Glomerular visceral epithelial cell (primary cell): ENCODE measurements at regions not wholly inside any gene's neighbourhood (a gene's known extent, or its start where the extent isn't known, plus 50 kb on each side); places are given as distances from the start of the nearest gene placed in this dataset.
"Not testable (repeated sequence)": the region's sequence is repeated elsewhere in the genome, so short reads cannot be mapped to it uniquely, and the experiment has no call there.

Source experiments
- DNase-seq: peaks from one replicate; pipeline ENCODE4 v3.0.0-alpha.2; 2016; ENCODE audit errors: extremely low spot score

DNA sequence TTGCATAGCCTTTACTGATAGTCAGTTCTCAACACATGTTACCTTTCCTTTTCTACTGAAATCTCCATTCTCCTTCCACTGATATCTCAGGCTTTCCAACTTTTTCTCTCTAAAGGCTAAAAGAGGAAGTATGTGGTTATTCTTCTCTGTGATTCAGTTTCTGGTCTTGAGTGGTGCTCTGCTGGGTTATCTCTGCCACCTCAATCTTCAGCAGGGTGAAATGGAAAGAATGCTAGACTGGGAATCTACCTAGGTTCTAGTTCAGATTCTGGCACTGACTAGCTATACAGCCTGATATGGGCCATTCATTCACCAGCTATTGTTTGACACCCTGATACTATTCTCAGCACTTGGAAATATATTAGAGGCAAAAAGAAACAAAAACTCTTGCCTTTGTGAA, 124.9 kb upstream of the GRIA1 start:
- no peak for DNase-seq

DNA sequence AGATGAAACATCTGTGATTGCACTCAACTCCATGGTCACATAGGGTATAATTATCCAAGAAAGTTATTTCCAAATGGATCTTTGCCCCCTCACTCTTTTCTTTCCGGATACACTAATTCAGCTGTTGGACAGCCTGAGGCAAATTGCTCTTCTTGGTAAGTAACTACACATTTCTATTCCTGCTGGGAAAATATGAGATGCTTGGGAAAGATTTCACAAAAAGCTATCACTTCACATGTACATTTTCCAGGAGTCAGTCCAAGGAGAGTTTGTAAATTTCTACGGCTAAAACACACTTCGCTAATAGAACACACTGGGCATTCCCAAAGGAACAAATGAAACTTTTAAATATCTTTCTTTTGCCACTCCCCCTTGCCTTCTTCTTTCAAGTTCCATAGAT, 123.0 kb upstream of the GRIA1 start:
- DNase-seq: no peak

DNA sequence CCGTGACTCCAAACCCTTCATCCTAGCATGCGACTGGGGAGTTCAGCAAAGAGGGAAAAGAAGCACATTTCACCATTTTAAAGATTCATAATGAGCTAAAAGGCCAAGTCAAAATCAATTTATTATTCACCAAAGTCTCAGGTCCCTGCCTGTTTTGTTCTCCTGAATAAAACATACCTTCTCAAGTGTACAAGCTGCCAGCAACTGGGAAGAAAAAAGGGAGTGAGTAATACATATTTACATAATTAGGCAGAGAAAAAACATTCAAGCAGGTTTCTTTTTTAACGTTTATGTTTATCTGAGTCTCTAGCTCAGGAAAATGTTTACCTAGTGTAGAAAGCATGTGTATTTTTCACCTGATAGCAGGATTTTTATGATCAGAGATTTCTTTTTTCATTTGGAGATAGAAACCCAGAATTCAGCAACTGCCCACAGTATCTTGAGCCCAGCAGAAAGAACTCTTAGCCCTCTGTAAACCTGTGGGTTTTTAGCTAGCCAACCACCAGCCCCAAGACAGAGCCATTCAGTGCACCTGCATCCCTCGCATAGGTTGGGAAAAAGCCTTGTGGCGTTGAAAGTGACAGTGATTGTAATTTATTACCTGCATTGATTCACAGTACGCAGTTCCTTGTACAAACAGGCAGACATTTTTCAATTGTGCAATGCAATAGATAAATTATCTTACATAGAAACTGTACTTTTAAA, 117.9 kb upstream of the GRIA1 start:
- no peak for DNase-seq

DNA sequence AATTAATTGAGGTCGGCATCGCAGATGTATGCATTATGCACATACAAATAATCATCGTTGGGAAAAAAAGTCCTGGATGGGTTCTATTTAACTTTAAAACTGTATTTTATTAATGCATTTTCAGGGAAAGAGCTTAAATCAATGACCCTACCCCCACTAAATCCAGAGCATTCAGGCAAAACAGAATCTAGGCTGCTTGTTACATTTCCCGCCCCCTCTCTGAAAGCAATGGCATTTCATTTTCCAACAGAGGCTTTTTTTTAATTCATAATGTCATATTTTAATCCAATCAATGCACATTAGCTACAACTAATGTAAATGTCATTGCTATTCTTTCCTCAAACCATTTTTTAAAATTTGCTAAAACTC, 117.4 kb upstream of the GRIA1 start:
- no peak for DNase-seq

DNA sequence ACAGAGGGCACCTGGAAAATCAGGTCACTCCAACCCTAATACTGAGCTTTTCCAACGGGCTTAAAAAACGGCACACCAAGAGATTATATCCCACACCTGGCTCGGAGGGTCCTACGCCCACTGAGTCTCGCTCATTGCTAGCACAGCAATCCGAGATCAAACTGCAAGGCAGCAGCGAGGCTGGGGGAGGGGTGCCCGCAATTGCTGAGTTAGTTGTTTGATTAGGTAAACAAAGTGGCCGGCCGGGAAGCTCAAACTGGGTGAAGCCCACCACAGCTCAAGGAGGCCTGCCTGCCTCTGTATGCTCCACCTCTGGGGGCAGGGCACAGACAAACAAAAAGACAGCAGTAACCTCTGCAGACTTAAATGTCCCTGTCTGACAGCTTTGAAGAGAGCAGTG, 108.8 kb upstream of the GRIA1 start:
- not testable (repeated sequence) for DNase-seq

DNA sequence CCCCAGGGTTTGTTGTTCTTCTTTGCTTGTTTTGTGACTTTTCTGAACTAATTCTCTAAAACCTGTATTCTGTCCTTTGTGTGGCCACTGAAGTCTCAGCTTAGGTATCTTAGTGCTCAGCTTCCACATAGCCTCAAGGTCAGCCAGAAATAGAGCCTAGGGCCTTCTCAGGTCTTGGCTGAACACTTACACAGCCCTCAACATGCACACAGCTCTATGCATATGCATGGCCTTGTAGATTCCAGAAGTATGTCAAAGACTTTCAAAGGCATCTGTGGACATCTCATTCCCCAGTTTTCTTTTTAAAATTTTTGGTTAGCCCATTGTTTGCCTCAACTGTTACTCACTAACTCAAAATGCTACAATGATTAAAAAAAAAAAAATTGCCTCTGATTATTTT, 99.9 kb upstream of the GRIA1 start:
- DNase-seq: no peak

DNA sequence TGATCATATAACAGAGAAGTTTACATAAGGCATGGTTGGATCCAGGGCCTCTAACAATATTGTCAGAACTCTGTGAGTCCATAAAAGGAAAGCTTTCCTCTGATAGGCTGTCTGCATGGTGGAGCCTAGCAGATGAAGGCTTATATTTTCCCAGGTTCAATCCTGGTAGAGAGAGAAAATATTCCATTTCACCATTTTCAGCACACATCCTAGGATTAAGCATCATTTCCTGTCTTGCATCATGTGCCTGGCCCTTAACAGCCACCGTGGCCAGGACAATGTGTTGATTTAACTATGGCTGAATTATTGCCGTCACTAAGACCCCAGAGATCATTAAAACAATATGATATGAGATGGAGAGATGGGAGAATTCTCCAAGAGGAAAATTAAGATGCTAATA, 90.9 kb upstream of the GRIA1 start:
- DNase-seq: no peak

DNA sequence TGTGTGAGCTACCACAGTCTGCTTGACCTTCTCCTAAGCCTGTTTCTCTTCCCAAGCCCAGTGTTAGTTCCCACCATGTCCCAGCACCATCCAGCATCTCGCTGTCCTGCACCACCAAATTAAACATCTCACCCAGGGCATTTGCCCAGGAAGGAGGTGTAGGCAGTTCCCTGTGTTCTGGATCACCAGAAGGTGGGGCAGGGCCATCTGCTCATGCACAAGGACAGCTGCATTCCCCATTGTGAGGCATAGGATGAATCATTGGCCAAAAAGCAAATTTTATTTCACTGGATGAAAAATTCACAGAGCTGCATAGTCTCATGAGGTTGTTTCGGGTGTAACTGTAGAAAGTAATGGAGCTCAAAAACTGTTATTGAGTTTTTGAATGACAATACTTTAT, 89.5 kb upstream of the GRIA1 start:
- DNase-seq: no peak

DNA sequence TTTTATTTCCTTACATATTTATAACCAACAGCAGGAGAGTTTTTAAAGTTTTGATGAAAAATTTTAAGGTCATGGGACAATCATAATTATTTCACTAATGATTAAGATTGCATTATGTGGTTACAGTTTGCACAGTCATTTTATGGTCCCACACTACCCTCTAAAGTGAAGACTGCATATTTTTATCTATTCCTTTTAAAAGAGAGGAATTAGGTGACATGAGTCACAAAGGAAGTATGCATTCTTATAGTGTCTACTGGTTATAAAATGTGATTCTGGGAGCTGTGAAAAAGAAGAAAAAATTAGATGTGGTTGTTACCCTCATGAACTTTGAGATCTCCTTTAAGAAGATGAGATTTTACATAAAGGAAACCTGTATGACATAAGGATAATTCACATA, 87.9 kb upstream of the GRIA1 start:
- DNase-seq: no peak

DNA sequence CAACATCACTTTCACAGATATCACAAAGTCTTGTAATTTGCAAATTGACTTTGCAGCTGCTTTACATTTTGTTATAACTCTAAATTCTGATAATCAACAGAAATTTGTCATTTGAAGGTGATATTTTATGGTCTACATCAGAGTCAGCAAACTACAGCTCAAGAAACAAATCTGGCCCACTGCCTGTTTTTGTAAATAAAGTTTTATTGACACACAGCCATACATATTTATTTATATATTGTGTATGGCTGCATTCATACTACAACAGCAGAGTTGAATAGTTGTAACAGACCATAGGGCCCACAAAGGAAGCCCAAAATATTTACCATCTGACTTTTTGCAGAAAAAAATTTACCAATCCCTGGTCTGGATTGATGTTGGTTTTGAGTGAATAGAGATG, 87.0 kb upstream of the GRIA1 start:
- DNase-seq: no peak

DNA sequence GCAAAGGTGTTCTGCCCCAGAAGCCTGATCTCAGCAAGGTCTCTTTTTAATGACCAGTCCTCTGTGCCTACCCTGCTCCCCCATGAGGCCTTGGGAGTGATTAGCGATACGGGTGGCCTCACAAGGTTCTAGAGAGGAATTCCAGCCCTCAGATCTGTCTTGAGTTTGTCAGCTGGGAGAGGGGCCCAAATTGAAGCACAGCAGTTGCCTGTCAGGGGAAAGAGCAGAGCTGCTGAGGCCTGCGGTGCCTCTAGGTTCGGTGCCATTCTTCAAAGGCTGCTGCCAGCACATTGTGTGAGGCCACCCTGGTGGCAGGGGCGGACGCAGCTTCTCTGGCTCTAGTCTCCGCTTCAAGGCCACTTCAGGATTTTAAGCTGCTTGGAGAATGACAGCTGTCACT, 85.7 kb upstream of the GRIA1 start:
- DNase-seq: no peak

DNA sequence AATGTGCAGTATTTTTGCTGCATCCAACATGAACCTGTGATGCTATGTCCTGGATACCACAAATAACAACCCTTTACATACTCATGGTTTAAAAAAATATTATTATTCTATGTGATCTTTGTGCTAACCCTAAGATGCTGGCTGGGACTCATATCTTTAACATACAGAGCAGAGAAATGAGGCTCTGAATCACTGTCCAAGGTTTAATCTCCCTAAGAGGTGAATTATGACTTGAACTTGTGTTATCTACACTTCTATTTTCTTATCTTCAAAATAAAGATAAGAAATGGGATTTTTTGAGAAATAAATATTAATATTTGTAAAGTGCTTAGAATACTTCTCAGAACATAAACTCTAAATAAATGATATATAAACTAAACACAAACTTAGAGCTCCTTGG, 68.8 kb upstream of the GRIA1 start:
- DNase-seq: no peak

DNA sequence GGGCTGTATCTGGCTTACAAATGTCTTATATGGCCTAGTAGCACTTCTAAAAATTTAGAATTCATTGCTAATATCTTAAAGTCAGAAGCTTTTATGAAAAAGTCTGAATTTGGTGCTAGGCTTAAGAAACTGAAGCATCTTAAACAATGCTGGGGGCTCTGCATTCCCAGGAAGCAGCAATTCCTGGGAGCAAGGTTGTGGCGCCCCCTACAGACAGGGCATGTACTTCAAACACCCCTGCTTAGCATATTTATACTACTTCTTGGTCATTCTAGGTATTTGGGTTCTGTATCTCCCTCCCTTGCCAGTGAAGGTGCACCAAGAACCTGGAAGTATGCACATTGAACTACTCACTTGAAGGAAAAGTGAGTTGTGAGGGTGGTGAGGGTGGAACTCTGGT, 64.6 kb upstream of the GRIA1 start:
- DNase-seq: no peak

DNA sequence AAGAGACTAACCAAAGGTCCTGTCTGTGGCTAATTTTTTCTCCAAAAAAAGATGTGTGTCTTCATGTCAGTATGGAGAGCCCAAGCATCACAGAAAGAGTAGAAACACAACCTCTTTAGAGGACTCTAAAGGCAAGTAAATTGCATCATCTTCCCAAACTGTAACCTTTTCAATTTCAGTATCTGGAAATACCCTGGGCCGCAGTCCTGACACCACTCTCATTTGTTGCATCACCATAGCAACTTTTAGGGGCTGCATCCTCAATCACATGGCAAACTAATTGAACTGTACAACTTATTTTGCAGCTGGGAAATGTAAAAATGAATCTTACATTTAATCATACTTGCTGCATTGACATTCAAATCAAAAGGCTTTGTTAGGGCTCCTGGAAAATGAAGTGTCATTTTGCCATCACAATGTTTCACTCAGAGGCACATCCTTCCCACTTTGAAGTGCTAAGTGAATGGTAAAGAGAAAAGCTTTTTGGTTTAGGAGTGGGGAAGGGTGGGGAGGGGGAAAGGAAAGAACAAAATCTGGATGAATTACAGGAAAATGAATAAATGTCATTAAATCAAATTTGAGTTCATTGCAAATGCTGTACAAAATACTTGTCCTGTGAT, 60.6 kb upstream of the GRIA1 start:
- no peak for DNase-seq

DNA sequence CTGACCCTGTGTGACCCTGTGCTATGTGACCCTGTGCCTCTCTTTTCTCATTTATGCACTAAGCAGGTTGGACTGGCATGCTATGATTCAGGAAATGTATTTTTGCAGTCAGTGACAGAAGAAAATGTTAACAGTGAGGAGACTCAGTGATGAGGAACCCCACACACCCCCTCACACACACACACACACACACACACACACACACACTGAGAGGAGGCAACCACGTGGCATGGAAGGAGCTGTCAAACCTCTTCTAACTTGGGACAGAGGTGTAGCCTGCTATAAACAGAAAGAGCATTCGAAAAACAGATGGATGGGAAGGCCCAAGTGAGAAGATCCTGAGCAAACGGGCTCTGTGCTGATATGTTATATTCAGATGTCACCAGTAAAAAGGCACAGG, 57.9 kb upstream of the GRIA1 start:
- no peak for DNase-seq

DNA sequence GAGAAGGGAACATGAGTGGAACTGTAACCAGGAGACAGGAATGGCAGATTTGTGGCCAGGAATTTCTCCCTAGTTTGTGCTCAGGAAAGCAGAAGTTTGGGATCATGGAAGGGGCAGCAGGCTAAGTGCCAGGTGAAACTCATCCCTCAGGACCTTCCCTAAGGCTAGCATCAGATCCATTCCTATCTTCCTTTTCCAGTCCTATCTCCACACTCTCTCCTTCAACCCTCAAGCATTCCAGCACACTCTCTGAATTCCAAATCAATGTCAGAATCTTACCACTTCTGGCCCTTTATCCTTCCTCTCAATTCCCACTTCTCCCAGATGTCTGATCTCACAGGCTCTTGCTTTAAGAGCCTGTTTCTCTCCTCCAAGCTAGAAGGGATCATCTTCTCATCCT, 53.2 kb upstream of the GRIA1 start:
- DNase-seq: no peak

DNA sequence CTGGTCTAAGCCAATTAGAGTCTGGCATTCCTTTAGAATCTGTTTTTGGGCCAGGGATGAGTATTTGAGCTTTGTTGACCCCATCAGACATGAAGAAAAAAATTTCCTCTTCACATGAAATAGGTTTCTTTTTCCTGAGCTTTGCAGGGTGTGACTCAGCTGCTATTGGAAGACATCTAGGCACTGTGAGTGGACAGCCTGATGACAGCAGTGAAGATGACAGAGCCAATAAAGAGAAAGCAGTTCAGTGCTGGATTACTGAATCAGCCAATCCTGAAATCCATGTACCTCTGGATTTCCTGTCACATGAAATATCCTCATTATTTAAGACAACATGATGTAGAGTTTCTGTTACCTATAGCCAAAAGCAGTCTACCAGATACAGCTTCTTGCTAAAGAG, 51.3 kb upstream of the GRIA1 start:
- DNase-seq: no peak
